ENCODE measurements at regions not wholly inside any gene's neighbourhood (a gene's known extent, or its start where the extent isn't known, plus 50 kb on each side); places are given as distances from the start of the nearest gene placed in this dataset.

- DNase-seq: peak in 1 of 2 experiments; percentile 47
Observed at GRCh38 chr9:118785456-118785855, 583.8 kb downstream of the BRINP1 start.

GRCh38 chr9:118786877-118787276 lies 582.4 kb downstream of the BRINP1 start:
- no peak for DNase-seq

- no peak for DNase-seq
Observed at GRCh38 chr9:118809160-118809625, 560.0 kb downstream of the BRINP1 start.

GRCh38 chr9:118829334-118829733 lies 539.9 kb downstream of the BRINP1 start:
- DNase-seq: peak; percentile 42 to 49

- no peak for DNase-seq
Observed at GRCh38 chr9:118832371-118832770, 536.9 kb downstream of the BRINP1 start.

GRCh38 chr9:118836891-118837290 lies 532.3 kb downstream of the BRINP1 start:
- no peak for DNase-seq

GRCh38 chr9:118871531-118871930 lies 497.7 kb downstream of the BRINP1 start:
- no peak for DNase-seq

GRCh38 chr9:118882684-118883083 lies 486.6 kb downstream of the BRINP1 start:
- no peak for DNase-seq

- no peak for DNase-seq
Observed at GRCh38 chr9:118883411-118883810, 485.8 kb downstream of the BRINP1 start.

GRCh38 chr9:118891213-118891612 lies 478.0 kb downstream of the BRINP1 start:
- no peak for DNase-seq

- DNase-seq: peak; percentile 71 to 80
Observed at GRCh38 chr9:118896324-118897000, 472.8 kb downstream of the BRINP1 start.

- no peak for DNase-seq
Observed at GRCh38 chr9:118918180-118918579, 451.1 kb downstream of the BRINP1 start.

GRCh38 chr9:118928722-118929121 lies 440.5 kb downstream of the BRINP1 start:
- no peak for DNase-seq

- DNase-seq: no peak
Observed at GRCh38 chr9:118929287-118929686, 439.9 kb downstream of the BRINP1 start.

GRCh38 chr9:118931941-118932340 lies 437.3 kb downstream of the BRINP1 start:
- DNase-seq: no peak

GRCh38 chr9:118938581-118938980 lies 430.7 kb downstream of the BRINP1 start:
- no peak for DNase-seq

- DNase-seq: no peak
Observed at GRCh38 chr9:118940473-118940872, 428.8 kb downstream of the BRINP1 start.

GRCh38 chr9:118946669-118947068 lies 422.6 kb downstream of the BRINP1 start:
- no peak for DNase-seq

GRCh38 chr9:118954857-118955256 lies 414.4 kb downstream of the BRINP1 start:
- DNase-seq: no peak

GRCh38 chr9:118957585-118957984 lies 411.6 kb downstream of the BRINP1 start:
- no peak for DNase-seq

- DNase-seq: no peak
Observed at GRCh38 chr9:118959366-118959765, 409.9 kb downstream of the BRINP1 start.

- DNase-seq: no peak
Observed at GRCh38 chr9:118961857-118962256, 407.4 kb downstream of the BRINP1 start.

GRCh38 chr9:118962426-118962825 lies 406.8 kb downstream of the BRINP1 start:
- DNase-seq: no peak

- DNase-seq: no peak
Observed at GRCh38 chr9:118963674-118964073, 405.6 kb downstream of the BRINP1 start.

GRCh38 chr9:118967901-118968300 lies 401.3 kb downstream of the BRINP1 start:
- DNase-seq: no peak

All from NCI-H2081 (cell line).